Testis (tissue), 2 donors: ENCODE measurements at regions not wholly inside any gene's neighbourhood (a gene's known extent, or its start where the extent isn't known, plus 50 kb on each side); places are given as distances from the start of the nearest gene placed in this dataset.

Source experiments
- CTCF ChIP-seq, 3 experiments: fragments of 450-650 bp in 2 of 3; fragments of 200-600 bp in 1 of 3; sonication (generic) in 1 of 3; IDR thresholded peaks; one replicate each; pipeline ENCODE4 v1.5.1; 2016 to 2019; ENCODE audit warnings: antibody characterized with exemption in 3 of 3, mild to moderate bottlenecking in 2 of 3, moderate library complexity in 1 of 3
- POLR2A ChIP-seq: fragments of 450-650 bp; IDR thresholded peaks from one replicate; pipeline ENCODE4 v1.6.1; 2017; ENCODE audit warnings: antibody characterized with exemption, mild to moderate bottlenecking, moderate library complexity

- TF ChIP-seq CTCF (IDR thresholded peaks at IDR 0.05) (no peak), POLR2A (no peak)
These were observed 229.2 kb downstream of the PRL start for GRCh38 chr6:22067671-22068070.
